SH-SY5Y (cell line): ENCODE measurements at regions not wholly inside any gene's neighbourhood (a gene's known extent, or its start where the extent isn't known, plus 50 kb on each side); places are given as distances from the start of the nearest gene placed in this dataset.

ENCODE experiments used
- GATA2 ChIP-seq: IDR thresholded peaks from 2 replicates; pipeline ENCODE4 v1.6.1; 2011; ENCODE audit warnings: mild to moderate bottlenecking, low read depth, low read length
- GATA3 ChIP-seq: IDR thresholded peaks from 2 replicates; pipeline ENCODE4 v1.6.1; 2011; ENCODE audit warnings: low read depth, mild to moderate bottlenecking, low read length, moderate library complexity

GRCh38 chr3:163071713-163072112 lies 1575.1 kb downstream of the OTOL1 start:
- TF ChIP-seq GATA3: no peak
- TF ChIP-seq GATA2: no peak
